SK-N-SH (cell line): ENCODE measurements at regions not wholly inside any gene's neighbourhood (a gene's known extent, or its start where the extent isn't known, plus 50 kb on each side); places are given as distances from the start of the nearest gene placed in this dataset.
"Not testable (repeated sequence)": the region's sequence is repeated elsewhere in the genome, so short reads cannot be mapped to it uniquely, and the experiment has no call there.

Experiments used
- CTCF ChIA-PET: fragments of 300-600, 350-600 bp; formaldehyde crosslinking; extraction: SDS; loops from one replicate; lab custom pipeline; 2021; lab: Yijun Ruan, JAX
- POLR2A ChIA-PET: fragments of 350-600 bp; sonication (Branson Sonifier 250); formaldehyde crosslinking; extraction: SDS; loops from one replicate; lab custom pipeline; 2020; ENCODE audit warnings: antibody characterized with exemption, inconsistent platforms; lab: Yijun Ruan, JAX
- DNase-seq: peaks from one replicate; pipeline ENCODE4 v3.0.0; 2012
- H2AFZ ChIP-seq: fragments of 200-600 bp; sonication (generic); 2 replicates; pipeline ENCODE4 v1.8.1; 2016; ENCODE audit warnings: antibody characterized with exemption, mild to moderate bottlenecking, low read depth
- H3F3A ChIP-seq: fragments of 200-600 bp; sonication (generic); replicated peaks from 2 replicates; pipeline ENCODE3; 2016; ENCODE audit warnings: antibody characterized with exemption, mild to moderate bottlenecking; ENCODE audit not compliant: insufficient read depth
- H3K27ac ChIP-seq, 2 experiments: fragments of 200-500 bp in 1 of 2; fragments of 200-600 bp in 1 of 2; sonication (Bioruptor generic) in 1 of 2; sonication (generic), shearing (Covaris generic) in 1 of 2; 2 replicates each; pipeline versions ENCODE4 v1.5.1 to v1.6.1; 2014 to 2016; ENCODE audit warnings: low read depth in 2 of 2, inconsistent platforms in 1 of 2, low read length in 1 of 2, mild to moderate bottlenecking in 1 of 2, mixed read lengths in 1 of 2
- H3K27me3 ChIP-seq: fragments of 200-600 bp; sonication (generic), shearing (Covaris generic); 2 replicates; pipeline ENCODE4 v1.6.1; 2016; ENCODE audit warnings: mixed run types; ENCODE audit not compliant: insufficient read depth
- H3K36me3 ChIP-seq, 2 experiments: fragments of 200-500 bp in 1 of 2; fragments of 200-600 bp in 1 of 2; sonication (Bioruptor generic) in 1 of 2; sonication (generic) in 1 of 2; replicated peaks in 1 of 2; 2 replicates each; pipeline versions ENCODE3 to v1.5.1; 2014 to 2016; ENCODE audit warnings: low read length in 1 of 2, mild to moderate bottlenecking in 1 of 2; ENCODE audit not compliant: insufficient read depth in 2 of 2, control insufficient read depth in 1 of 2
- H3K4me1 ChIP-seq, 2 experiments: fragments of 200-500 bp in 1 of 2; fragments of 200-600 bp in 1 of 2; sonication (Bioruptor generic) in 1 of 2; sonication (generic), shearing (Covaris generic) in 1 of 2; 2 replicates each; pipeline versions ENCODE4 v1.5.1 to v1.6.1; 2014 to 2016; ENCODE audit warnings: low read depth in 1 of 2, low read length in 1 of 2, mixed run types in 1 of 2; ENCODE audit not compliant: insufficient read depth in 2 of 2, control insufficient read depth in 1 of 2
- H3K4me2 ChIP-seq: fragments of 200-600 bp; sonication (generic), shearing (Covaris generic); 2 replicates; pipeline ENCODE4 v1.6.1; 2017; ENCODE audit warnings: mixed run types
- H3K4me3 ChIP-seq, 2 experiments: fragments of 200-500 bp in 1 of 2; fragments of 200-600 bp in 1 of 2; sonication (Bioruptor generic) in 1 of 2; sonication (generic), shearing (Covaris generic) in 1 of 2; 2 replicates each; pipeline versions ENCODE4 v1.5.1 to v1.8.1; 2014 to 2016; ENCODE audit warnings: low read depth in 2 of 2, inconsistent platforms in 1 of 2, low read length in 1 of 2, mild to moderate bottlenecking in 1 of 2, mixed read lengths in 1 of 2, moderate library complexity in 1 of 2
- H3K79me2 ChIP-seq: fragments of 200-600 bp; sonication (generic); 2 replicates; pipeline ENCODE4 v1.8.1; 2017; ENCODE audit warnings: mild to moderate bottlenecking; ENCODE audit not compliant: insufficient read depth
- H3K9ac ChIP-seq: fragments of 200-600 bp; sonication (generic); 2 replicates; pipeline ENCODE4 v1.6.1; 2017; ENCODE audit warnings: mixed run types
- H3K9me2 ChIP-seq: fragments of 200-600 bp; sonication (generic); 2 replicates; pipeline ENCODE4 v1.6.1; 2017; ENCODE audit warnings: mixed run types
- H3K9me3 ChIP-seq: fragments of 200-600 bp; sonication (generic); 2 replicates; pipeline ENCODE4 v1.6.1; 2017; ENCODE audit warnings: mixed run types, mild to moderate bottlenecking, moderate library complexity
- H4K20me1 ChIP-seq: fragments of 200-600 bp; sonication (generic); 2 replicates; pipeline ENCODE4 v1.6.1; 2017; ENCODE audit warnings: mild to moderate bottlenecking, mixed run types; ENCODE audit not compliant: insufficient read depth
- CTCF ChIP-seq: fragments of 200-600 bp; sonication (generic); IDR thresholded peaks from 2 replicates; pipeline ENCODE4 v1.6.1; 2017; ENCODE audit warnings: antibody characterized with exemption, mild to moderate bottlenecking, moderate library complexity
- EZH2phosphoT487 ChIP-seq: fragments of 200-600 bp; sonication (generic); IDR thresholded peaks from 2 replicates; pipeline ENCODE4 v1.6.1; 2017; ENCODE audit warnings: low read depth, mixed run types, mild to moderate bottlenecking, antibody characterized with exemption, moderate library complexity, borderline replicate concordance
- FOXJ3 ChIP-seq: sonication (generic); formaldehyde crosslinking; IDR thresholded peaks from 2 replicates; pipeline ENCODE4 v1.5.1; 2020; ENCODE audit warnings: mild to moderate bottlenecking, missing genetic modification reagents
- GABPA ChIP-seq: IDR thresholded peaks from 2 replicates; pipeline ENCODE4 v1.4.0; 2012; ENCODE audit warnings: low read depth, mild to moderate bottlenecking
- JUND ChIP-seq: IDR thresholded peaks from 2 replicates; pipeline ENCODE4 v1.4.0; 2012
- RFX5 ChIP-seq: IDR thresholded peaks from 2 replicates; pipeline ENCODE4 v1.6.1; 2012; ENCODE audit warnings: mild to moderate bottlenecking, improper control_type of control experiment, low read length
- USF2 ChIP-seq: fragments of 150-350 bp; IDR thresholded peaks from 2 replicates; pipeline ENCODE4 v1.6.1; 2017; ENCODE audit warnings: antibody characterized with exemption, low read length, low read depth, borderline replicate concordance
- WGBS: methylation state at CpG from one replicate; pipeline ENCODE4 v1.1.6; 2017; ENCODE audit warnings: low lambda C conversion rate; 5-methylcytosine and 5-hydroxymethylcytosine counted together
- TF ChIP-seq, protein P1 (sequence below): IDR thresholded peaks from 2 replicates; pipeline ENCODE4; 2012

- H3K79me2 ChIP-seq: no peaks in the 10 kb centered on the region
- no peaks in the 10 kb centered on the region for H4K20me1 ChIP-seq
- H3K27ac ChIP-seq: no peak overlapping the region
- no peaks in the 10 kb centered on the region for H3K9me2 ChIP-seq
- no peak overlapping the region for H3K4me3 ChIP-seq
- POLR2A ChIA-PET: no interaction called here
- CTCF ChIA-PET: no interaction called here
- H3K9ac ChIP-seq: no peak overlapping the region
- H3K4me2 ChIP-seq: no peak overlapping the region
- WGBS: 40% methylated on average over 2 of the region's 2 CpGs
- no peaks in the 10 kb centered on the region for H3K4me1 ChIP-seq
- H3K36me3 ChIP-seq: no peaks in the 10 kb centered on the region
- DNase-seq: no peak
- no peaks in the 10 kb centered on the region for H3K9me3 ChIP-seq
- TF ChIP-seq EZH2phosphoT487 (no peak), RFX5 (no peak), GABPA (no peak), USF2 (no peak), CTCF (no peak), FOXJ3 (CRISPR knock-in tag) (no peak), JUND (no peak)
- TF ChIP-seq, protein P1, sequence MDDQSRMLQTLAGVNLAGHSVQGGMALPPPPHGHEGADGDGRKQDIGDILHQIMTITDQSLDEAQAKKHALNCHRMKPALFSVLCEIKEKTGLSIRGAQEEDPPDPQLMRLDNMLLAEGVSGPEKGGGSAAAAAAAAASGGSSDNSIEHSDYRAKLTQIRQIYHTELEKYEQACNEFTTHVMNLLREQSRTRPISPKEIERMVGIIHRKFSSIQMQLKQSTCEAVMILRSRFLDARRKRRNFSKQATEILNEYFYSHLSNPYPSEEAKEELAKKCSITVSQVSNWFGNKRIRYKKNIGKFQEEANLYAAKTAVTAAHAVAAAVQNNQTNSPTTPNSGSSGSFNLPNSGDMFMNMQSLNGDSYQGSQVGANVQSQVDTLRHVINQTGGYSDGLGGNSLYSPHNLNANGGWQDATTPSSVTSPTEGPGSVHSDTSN: no peak
- no peak overlapping the region for H2AFZ ChIP-seq
- H3F3A ChIP-seq: no peaks in the 10 kb centered on the region
- H3K27me3 ChIP-seq: no peaks in the 10 kb centered on the region
Observed at GRCh38 chr9:117839862-117840261, 135.7 kb downstream of the TLR4 start.

- H3F3A ChIP-seq, CTCF ChIA-PET, DNase-seq, H3K4me2 ChIP-seq, H4K20me1 ChIP-seq, H3K79me2 ChIP-seq, H3K9me3 ChIP-seq, H3K9ac ChIP-seq, POLR2A ChIA-PET, H3K36me3 ChIP-seq, H3K4me1 ChIP-seq, H3K27me3 ChIP-seq, H3K4me3 ChIP-seq, H3K9me2 ChIP-seq, H3K27ac ChIP-seq, H2AFZ ChIP-seq: not testable (repeated sequence)
- WGBS: 55% methylated on average over 8 of the region's 38 CpGs
Observed at GRCh38 chr9:117851836-117852461, 147.7 kb downstream of the TLR4 start.
